HCT116 (cell line): ENCODE measurements at regions not wholly inside any gene's neighbourhood (a gene's known extent, or its start where the extent isn't known, plus 50 kb on each side); places are given as distances from the start of the nearest gene placed in this dataset.

Source experiments
- POLR2A ChIP-seq: IDR thresholded peaks from 2 replicates; pipeline ENCODE4 v1.7.0; 2011; ENCODE audit warnings: borderline replicate concordance; ENCODE audit not compliant: insufficient read depth, insufficient read length; ENCODE audit errors: extremely low read depth
- TF ChIP-seq, protein P1 (sequence below), 3 experiments: fragments of 200-600 bp in 1 of 3; sonication (generic) in 1 of 3; IDR thresholded peaks in 2 of 3; conservative IDR thresholded peaks in 1 of 3; 2 replicates each; pipeline ENCODE4 v1.5.1; 2012 to 2017; ENCODE audit warnings: low read depth in 2 of 3, low read length in 2 of 3, antibody characterized with exemption in 1 of 3, borderline replicate concordance in 1 of 3, control low read depth in 1 of 3, mild to moderate bottlenecking in 1 of 3, mixed read lengths in 1 of 3, mixed run types in 1 of 3, moderate library complexity in 1 of 3; ENCODE audit not compliant: insufficient read depth in 1 of 3

- TF ChIP-seq POLR2A, result no peak
- TF ChIP-seq, protein P1, sequence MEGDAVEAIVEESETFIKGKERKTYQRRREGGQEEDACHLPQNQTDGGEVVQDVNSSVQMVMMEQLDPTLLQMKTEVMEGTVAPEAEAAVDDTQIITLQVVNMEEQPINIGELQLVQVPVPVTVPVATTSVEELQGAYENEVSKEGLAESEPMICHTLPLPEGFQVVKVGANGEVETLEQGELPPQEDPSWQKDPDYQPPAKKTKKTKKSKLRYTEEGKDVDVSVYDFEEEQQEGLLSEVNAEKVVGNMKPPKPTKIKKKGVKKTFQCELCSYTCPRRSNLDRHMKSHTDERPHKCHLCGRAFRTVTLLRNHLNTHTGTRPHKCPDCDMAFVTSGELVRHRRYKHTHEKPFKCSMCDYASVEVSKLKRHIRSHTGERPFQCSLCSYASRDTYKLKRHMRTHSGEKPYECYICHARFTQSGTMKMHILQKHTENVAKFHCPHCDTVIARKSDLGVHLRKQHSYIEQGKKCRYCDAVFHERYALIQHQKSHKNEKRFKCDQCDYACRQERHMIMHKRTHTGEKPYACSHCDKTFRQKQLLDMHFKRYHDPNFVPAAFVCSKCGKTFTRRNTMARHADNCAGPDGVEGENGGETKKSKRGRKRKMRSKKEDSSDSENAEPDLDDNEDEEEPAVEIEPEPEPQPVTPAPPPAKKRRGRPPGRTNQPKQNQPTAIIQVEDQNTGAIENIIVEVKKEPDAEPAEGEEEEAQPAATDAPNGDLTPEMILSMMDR (IDR thresholded peaks at IDR 0.05 in 2 of 3, conservative IDR thresholded peaks at IDR 0.05 in 1 of 3; ENCODE audit: borderline replicate concordance in 1 of 3, insufficient read depth in 1 of 3, low read depth in 2 of 3, low read length in 2 of 3), result no peak
Observed at GRCh38 chr12:127501916-127502315, 765.1 kb upstream of the TMEM132C start.
